ENCODE measurements at regions not wholly inside any gene's neighbourhood (a gene's known extent, or its start where the extent isn't known, plus 50 kb on each side); places are given as distances from the start of the nearest gene placed in this dataset.

DNA sequence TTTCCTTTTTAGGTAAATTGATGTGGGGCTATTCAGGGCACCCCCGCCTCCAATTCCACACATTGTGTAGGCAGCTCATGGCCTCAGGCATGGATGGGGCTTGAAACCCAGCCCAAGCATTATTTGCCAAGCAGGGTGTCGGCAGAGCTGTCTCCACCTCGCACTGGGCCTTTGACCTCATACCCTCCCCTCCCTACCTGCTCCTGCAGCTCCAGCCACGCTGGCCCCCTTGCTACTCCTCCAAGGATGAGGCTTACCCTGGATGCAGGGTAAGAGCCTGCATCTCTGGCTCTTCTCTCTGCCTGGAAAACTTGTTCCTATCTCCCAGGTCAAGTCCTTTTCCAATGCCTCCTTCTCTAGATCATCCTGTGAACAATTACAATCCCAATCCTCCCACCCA, 232.6 kb downstream of the SOD2 start:
- TF ChIP-seq, protein P1, sequence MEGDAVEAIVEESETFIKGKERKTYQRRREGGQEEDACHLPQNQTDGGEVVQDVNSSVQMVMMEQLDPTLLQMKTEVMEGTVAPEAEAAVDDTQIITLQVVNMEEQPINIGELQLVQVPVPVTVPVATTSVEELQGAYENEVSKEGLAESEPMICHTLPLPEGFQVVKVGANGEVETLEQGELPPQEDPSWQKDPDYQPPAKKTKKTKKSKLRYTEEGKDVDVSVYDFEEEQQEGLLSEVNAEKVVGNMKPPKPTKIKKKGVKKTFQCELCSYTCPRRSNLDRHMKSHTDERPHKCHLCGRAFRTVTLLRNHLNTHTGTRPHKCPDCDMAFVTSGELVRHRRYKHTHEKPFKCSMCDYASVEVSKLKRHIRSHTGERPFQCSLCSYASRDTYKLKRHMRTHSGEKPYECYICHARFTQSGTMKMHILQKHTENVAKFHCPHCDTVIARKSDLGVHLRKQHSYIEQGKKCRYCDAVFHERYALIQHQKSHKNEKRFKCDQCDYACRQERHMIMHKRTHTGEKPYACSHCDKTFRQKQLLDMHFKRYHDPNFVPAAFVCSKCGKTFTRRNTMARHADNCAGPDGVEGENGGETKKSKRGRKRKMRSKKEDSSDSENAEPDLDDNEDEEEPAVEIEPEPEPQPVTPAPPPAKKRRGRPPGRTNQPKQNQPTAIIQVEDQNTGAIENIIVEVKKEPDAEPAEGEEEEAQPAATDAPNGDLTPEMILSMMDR (IDR thresholded peaks at IDR 0.05; ENCODE audit: extremely low read depth, missing control alignments), result no peak
- DNase-seq (ENCODE audit: low spot score), result no peak

DNA sequence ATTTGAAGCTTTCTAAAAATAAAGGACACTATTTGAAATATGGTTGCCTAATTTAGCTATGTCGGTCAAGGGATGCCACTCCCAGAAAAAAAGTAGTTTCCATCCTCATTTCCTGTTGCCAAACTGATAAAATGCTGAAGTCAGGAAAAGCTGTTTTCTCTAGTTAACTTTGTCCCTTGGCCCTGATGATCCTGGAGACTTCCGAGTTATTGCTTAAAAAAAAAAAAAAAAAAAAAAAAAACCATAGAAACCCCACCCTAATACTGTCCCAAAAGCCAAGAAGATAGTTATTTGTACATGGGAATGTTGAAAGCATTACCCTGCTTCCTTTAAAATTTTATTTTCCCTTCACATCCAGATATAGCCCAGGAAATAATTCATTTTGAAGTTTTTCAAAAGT, 236.7 kb downstream of the SOD2 start:
- TF ChIP-seq, protein P1 (IDR thresholded peaks at IDR 0.05; ENCODE audit: extremely low read depth, missing control alignments), result no peak
- DNase-seq (ENCODE audit: low spot score), result no peak

DNA sequence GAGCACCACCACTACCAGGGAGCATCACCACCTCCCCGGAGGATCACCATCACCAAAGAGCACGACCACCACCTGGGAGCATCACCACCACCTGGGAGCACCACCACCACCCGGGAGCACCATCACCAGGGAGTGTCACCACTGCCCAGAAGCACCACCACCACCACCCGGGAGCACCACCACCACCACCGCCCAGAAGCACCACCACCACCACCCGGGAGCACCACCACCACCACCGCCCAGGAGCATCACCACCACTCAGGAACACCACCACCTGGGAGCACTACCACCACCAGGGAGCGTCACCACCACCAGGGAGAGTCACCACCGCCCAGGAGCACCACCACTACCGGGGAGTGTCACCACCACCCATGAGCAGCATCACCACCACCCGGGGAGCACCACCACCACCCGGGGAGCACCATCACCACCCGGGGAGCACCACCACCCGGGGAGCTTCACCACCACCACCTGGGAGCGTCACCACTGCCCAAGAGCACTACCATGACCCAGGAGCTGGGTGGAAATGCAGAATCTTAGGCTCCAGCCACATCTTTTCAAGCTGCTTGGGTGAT, 237.3 kb downstream of the SOD2 start:
- DNase-seq (ENCODE audit: low spot score), result no peak

DNA sequence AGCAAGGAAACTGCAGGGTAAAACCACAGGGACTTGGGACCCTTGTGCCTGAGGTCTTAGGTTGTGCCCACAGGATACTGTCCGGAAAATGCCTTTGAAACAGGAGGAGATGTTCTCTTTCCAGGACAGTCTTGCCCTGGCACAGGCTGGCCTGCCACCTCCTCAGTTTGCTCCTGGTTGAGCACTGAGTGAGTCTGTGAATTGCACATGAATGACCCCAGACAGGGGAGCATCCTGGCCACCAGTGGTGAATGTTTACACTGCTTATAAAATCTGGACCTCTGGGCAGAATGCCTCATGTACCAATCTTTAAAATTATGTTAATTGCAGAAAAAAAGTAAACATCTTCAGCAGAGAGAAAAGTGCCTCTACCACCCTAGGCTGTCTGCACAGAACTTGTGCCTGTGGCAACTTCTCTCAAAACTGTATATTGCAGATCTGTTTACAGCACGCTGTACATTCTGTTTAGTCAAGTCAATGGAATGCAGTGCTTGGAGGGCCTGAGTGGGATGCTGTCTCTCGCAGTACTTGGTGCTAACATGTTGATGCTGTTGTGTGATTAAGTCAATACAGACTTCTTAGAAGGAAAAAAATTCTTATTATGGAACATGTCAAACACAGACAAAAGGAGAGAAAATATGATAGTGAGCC, 242.1 kb downstream of the SOD2 start:
- DNase-seq (ENCODE audit: low spot score), result no peak
- TF ChIP-seq, protein P1 (IDR thresholded peaks at IDR 0.05; ENCODE audit: extremely low read depth, missing control alignments), result no peak

More for the DNA sequence above, 237.3 kb downstream of the SOD2 start:
- TF ChIP-seq, protein P1 (IDR thresholded peaks at IDR 0.05; ENCODE audit: extremely low read depth, missing control alignments), result no peak

DNA sequence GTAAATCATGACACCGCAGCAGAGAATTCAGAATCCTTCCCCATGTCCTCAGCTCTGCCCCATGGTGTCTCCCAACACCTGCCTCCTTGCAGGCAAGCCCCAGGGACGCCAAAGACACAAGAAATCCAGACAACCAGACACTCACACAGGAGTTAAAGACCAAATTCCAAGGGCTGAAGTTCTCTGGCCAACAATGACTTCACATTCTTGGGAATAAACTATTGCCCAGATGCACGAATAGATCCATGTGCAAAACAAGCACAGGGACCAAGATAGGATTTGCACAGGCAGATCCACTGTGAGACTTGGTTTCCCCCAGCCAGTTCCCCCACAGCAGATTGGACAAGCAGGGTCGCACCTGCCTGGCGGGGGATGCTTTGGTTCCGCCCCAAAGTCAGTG, 246.7 kb downstream of the SOD2 start:
- DNase-seq (ENCODE audit: low spot score), result no peak
- TF ChIP-seq, protein P1 (IDR thresholded peaks at IDR 0.05; ENCODE audit: extremely low read depth, missing control alignments), result no peak

DNA sequence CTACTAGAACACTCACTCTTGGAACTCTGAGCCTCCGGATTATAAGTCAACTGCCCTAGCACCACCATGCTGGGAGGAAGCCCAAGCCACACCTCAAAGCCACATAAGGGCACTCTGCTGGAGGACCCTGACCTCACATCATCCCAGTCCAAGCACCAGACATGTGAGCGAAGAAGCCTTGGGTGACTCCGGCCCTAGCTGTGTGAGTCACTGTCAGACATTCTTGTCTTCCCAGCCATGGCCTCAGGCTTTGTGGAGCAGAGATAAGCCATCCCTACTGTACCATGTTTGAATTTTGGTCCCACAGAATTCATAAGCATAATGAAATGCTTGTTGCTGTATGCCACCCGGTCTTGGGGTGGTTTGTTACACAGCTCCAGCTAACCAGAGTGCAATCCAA, 247.7 kb downstream of the SOD2 start:
- no peak for DNase-seq (ENCODE audit: low spot score)
- TF ChIP-seq, protein P1 (IDR thresholded peaks at IDR 0.05; ENCODE audit: extremely low read depth, missing control alignments), result no peak

DNA sequence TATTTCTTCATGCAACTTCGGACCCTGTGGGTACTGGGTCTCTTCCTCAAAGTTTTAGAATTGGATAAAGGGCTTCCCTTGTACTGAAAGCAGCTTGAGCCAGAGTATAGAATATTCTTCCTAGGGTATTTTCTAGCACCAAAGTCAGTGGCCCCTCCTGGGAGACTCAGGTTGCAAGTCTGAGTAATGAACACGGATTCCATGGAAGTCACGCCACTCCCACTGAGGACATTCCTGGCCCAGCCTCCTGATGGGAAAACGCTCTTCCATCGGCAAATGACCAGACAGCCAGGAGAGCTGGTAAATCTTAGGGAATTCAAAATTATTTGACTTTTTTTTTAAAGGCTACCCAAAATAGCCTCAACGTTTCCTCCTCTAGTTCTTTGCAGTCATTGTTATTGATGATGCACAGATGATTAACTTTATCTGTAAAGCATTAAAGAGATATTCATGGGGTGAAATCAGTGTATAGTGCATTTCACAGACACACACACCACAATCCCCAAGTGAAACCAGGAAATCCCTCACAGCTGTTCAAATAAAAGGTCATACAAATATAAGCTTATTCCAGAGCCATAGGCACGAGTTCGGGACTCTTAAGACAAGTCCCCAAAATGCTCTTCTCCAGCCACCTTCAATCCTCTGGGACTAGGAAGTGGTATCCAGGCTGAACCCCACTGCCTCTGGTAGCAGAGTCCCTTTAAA, 248.8 kb downstream of the SOD2 start:
- TF ChIP-seq, protein P1 (IDR thresholded peaks at IDR 0.05; ENCODE audit: extremely low read depth, missing control alignments), result no peak
- no peak for DNase-seq (ENCODE audit: low spot score)
